ENCODE measurements at regions not wholly inside any gene's neighbourhood (a gene's known extent, or its start where the extent isn't known, plus 50 kb on each side); places are given as distances from the start of the nearest gene placed in this dataset.

- no peak for TF ChIP-seq EZH2 (IDR thresholded peaks at IDR 0.05; ENCODE audit: low read length)
- no peak for TF ChIP-seq CTCF (optimal IDR thresholded peaks at IDR 0.05 in 1 of 3, IDR thresholded peaks at IDR 0.05 in 1 of 3, conservative IDR thresholded peaks at IDR 0.05 in 1 of 3; ENCODE audit: extremely low read depth in 1 of 3, insufficient read depth in 2 of 3, low read length in 3 of 3)
- H3K9ac ChIP-seq (ENCODE audit: control insufficient read depth, extremely low read depth, insufficient read depth, low read length): no peak overlapping the region
- no peak overlapping the region for H3K27ac ChIP-seq (ENCODE audit: control insufficient read depth, insufficient read depth, low read length)
- no peak overlapping the region for H3K4me2 ChIP-seq (ENCODE audit: control insufficient read depth, extremely low read depth, insufficient read depth, low read depth, low read length)
- no peaks in the 10 kb centered on the region for H3K4me1 ChIP-seq (ENCODE audit: control insufficient read depth, extremely low read depth, insufficient read depth, low read length)
- DNase-seq (ENCODE audit: low read depth, low spot score): no peak
- H3K27me3 ChIP-seq (ENCODE audit: control insufficient read depth, extremely low read depth, insufficient read depth, low read length): no peaks in the 10 kb centered on the region
- H3K4me3 ChIP-seq (ENCODE audit: control insufficient read depth in 2 of 3, extremely low read depth in 1 of 3, insufficient read depth in 2 of 3, low read depth in 1 of 3, low read length in 3 of 3): no peak overlapping the region
- no peaks in the 10 kb centered on the region for H4K20me1 ChIP-seq (ENCODE audit: control insufficient read depth, extremely low read depth, insufficient read depth, low read length)
- FAIRE-seq: no peak
- no peaks in the 10 kb centered on the region for H3K79me2 ChIP-seq (ENCODE audit: control insufficient read depth, insufficient read depth, low read length)
- H2AFZ ChIP-seq (ENCODE audit: control insufficient read depth, low read length): no peak overlapping the region
- dilution Hi-C loops (cut with MboI; ENCODE audit: extremely low pct_ligation_motif_present, low sequenced_read_pairs): no loop called here
- no peaks in the 10 kb centered on the region for H3K36me3 ChIP-seq (ENCODE audit: control insufficient read depth in 2 of 2, extremely low read depth in 1 of 2, insufficient read depth in 2 of 2, low read length in 2 of 2)
- no peaks in the 10 kb centered on the region for H3K9me3 ChIP-seq (ENCODE audit: control insufficient read depth, low read depth, low read length)
- no peaks in the 10 kb centered on the region for H3K9me1 ChIP-seq (ENCODE audit: control insufficient read depth, extremely low read depth, insufficient read depth, low read length)
These were observed 78.9 kb upstream of the THRB start for GRCh38 chr3:24573576-24573975.

- DNase-seq (ENCODE audit: low read depth, low spot score): no peak
- dilution Hi-C loops (cut with MboI; ENCODE audit: extremely low pct_ligation_motif_present, low sequenced_read_pairs): no loop called here
- no peaks in the 10 kb centered on the region for H3K79me2 ChIP-seq (ENCODE audit: control insufficient read depth, insufficient read depth, low read length)
- no peak overlapping the region for H3K4me2 ChIP-seq (ENCODE audit: control insufficient read depth, extremely low read depth, insufficient read depth, low read depth, low read length)
- no peaks in the 10 kb centered on the region for H3K27me3 ChIP-seq (ENCODE audit: control insufficient read depth, extremely low read depth, insufficient read depth, low read length)
- no peaks in the 10 kb centered on the region for H3K36me3 ChIP-seq (ENCODE audit: control insufficient read depth in 2 of 2, extremely low read depth in 1 of 2, insufficient read depth in 2 of 2, low read length in 2 of 2)
- no peak overlapping the region for H3K9ac ChIP-seq (ENCODE audit: control insufficient read depth, extremely low read depth, insufficient read depth, low read length)
- no peak overlapping the region for H3K27ac ChIP-seq (ENCODE audit: control insufficient read depth, insufficient read depth, low read length)
- no peak for FAIRE-seq
- no peaks in the 10 kb centered on the region for H4K20me1 ChIP-seq (ENCODE audit: control insufficient read depth, extremely low read depth, insufficient read depth, low read length)
- TF ChIP-seq CTCF (optimal IDR thresholded peaks at IDR 0.05 in 1 of 3, IDR thresholded peaks at IDR 0.05 in 1 of 3, conservative IDR thresholded peaks at IDR 0.05 in 1 of 3; ENCODE audit: extremely low read depth in 1 of 3, insufficient read depth in 2 of 3, low read length in 3 of 3) (no peak), EZH2 (IDR thresholded peaks at IDR 0.05; ENCODE audit: low read length) (no peak)
- peaks cover 4% of the 10 kb centered on the region for H3K4me1 ChIP-seq (ENCODE audit: control insufficient read depth, extremely low read depth, insufficient read depth, low read length)
- no peaks in the 10 kb centered on the region for H3K9me1 ChIP-seq (ENCODE audit: control insufficient read depth, extremely low read depth, insufficient read depth, low read length)
- H3K4me3 ChIP-seq (ENCODE audit: control insufficient read depth in 2 of 3, extremely low read depth in 1 of 3, insufficient read depth in 2 of 3, low read depth in 1 of 3, low read length in 3 of 3): no peak overlapping the region
- no peaks in the 10 kb centered on the region for H3K9me3 ChIP-seq (ENCODE audit: control insufficient read depth, low read depth, low read length)
- H2AFZ ChIP-seq (ENCODE audit: control insufficient read depth, low read length): no peak overlapping the region
These were observed 83.7 kb upstream of the THRB start for GRCh38 chr3:24578324-24578723.
